Stimulated activated CD4-positive, alpha-beta T cell treated with anti-CD3 and anti-CD28 coated beads, Interleukin-12 subunit alpha, Interleukin-12 subunit beta, amount 100 ng/mL, for 24 hours (primary cell): ENCODE measurements at regions not wholly inside any gene's neighbourhood (a gene's known extent, or its start where the extent isn't known, plus 50 kb on each side); places are given as distances from the start of the nearest gene placed in this dataset.

Source experiments
- DNase-seq, 2 experiments: peaks; one replicate each; pipeline ENCODE4 v3.0.0-alpha.2; 2020; ENCODE audit warnings: low read depth in 2 of 2

GRCh38 chr1:53378061-53378460 lies 50.2 kb upstream of the LRP8 start:
- DNase-seq, result no peak

- DNase-seq, result no peak
These were observed 51.2 kb upstream of the LRP8 start for GRCh38 chr1:53378932-53379661.

- no peak for DNase-seq
These were observed 51.8 kb upstream of the LRP8 start for GRCh38 chr1:53379662-53380002.

DNA sequence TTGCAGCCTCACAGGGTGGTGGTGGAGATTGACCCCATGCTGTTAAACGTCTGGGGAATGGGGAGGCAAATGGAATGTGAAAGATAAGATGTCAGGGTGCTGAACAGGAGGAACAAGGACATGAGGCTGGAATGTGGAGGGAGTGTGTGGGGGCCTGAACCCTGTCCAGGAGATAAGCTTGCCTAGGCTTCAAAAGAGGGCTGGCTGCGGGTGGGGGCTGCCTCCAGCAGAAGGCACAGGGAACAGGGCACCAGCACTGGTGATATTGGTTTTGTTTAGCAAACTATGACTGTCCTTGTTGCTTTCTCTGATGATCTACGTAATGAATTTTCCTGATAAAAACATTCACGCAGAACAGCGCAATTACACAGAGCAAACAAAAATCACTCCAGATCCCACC lies 52.4 kb upstream of the LRP8 start:
- no peak for DNase-seq

DNA sequence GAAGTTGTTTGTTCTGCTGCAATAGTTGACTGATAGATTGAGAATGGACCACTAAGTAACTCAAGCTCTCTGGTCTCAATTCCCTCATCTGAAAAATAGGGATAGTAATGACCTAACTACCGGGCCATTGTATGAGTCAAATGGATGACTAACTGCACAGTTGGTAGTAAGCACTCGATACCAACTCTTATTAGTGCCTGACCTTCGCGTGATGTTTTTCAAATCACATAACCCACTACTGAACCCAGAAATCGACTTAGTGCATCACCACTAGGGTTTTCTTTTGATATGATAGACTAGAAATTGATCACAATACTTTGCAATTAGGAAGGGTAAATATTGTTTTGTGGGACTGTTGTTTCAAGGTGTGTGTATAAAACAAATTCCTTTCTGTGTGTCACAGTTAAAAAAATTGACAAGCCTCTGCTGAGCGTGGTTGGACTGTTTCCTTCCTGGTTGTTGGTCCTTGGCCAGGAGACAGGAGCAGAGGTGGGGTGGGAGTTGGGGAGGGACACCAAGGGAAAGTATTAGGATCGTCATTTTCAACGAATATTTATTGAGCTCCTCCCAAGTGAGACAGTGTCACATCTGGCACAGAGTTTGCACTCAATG lies 54.0 kb upstream of the LRP8 start:
- DNase-seq, result no peak

DNA sequence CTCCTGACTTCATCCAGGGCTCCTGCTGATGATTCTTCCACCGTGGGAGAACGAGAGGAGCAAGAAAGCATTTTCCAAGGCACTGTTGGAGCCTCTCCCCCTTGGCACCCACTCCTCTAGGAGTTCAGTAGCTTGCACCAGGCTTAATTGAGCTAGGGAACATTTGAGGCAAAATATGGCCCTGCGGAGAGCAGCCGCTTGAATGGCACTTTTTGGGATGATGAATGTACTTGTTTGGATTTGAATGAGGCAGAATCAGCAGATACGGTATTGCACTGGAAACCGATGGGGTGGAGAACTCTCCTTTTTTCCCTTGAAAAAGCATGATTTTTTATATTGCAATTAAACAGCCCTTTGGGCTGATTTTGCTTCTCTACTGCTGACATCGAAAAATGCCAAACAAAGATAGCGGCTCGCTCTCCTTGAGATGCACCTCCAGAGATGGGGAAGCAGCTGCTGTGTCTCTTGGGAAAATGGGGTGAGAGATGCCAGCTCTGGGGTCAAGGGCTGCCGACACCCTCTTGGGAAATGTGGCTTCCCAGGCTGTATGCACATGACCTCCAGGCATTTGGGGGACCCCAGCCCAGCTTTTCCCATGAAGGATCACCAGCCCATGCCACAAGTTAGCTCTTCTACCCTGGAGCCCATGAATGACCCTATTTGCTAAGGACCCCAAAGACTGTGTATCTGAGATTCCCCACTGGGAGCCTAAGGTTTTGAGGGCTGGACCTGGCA lies 55.4 kb upstream of the LRP8 start:
- no peak for DNase-seq

DNA sequence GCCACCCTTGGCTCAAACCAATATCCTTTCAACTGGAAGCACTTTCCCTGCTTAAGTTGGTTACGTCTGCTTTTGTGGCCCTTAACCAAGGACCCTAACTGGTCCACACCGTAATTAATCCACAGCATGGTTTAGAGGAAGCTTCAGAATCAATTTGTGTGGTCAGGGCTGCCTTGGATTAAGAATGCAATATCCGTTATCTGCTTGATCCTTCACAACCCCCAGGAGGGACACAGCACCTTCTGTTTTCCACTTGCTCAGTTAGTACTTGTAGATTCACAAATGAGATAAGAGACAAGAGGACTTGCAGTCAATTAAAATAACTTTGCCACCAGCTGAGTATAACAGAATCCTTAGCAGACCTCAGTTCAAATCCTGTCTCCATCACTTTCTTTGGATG lies 56.9 kb upstream of the LRP8 start:
- DNase-seq, result no peak

- no peak for DNase-seq
These were observed 57.7 kb upstream of the LRP8 start for GRCh38 chr1:53385276-53386225.

GRCh38 chr1:53388963-53389362 lies 61.1 kb upstream of the LRP8 start:
- DNase-seq, result no peak

GRCh38 chr1:53390261-53390660 lies 62.4 kb upstream of the LRP8 start:
- DNase-seq, result no peak

- DNase-seq, result no peak
These were observed 62.9 kb upstream of the LRP8 start for GRCh38 chr1:53390736-53391135.

- no peak for DNase-seq
These were observed 63.4 kb upstream of the LRP8 start for GRCh38 chr1:53391296-53391695.

DNA sequence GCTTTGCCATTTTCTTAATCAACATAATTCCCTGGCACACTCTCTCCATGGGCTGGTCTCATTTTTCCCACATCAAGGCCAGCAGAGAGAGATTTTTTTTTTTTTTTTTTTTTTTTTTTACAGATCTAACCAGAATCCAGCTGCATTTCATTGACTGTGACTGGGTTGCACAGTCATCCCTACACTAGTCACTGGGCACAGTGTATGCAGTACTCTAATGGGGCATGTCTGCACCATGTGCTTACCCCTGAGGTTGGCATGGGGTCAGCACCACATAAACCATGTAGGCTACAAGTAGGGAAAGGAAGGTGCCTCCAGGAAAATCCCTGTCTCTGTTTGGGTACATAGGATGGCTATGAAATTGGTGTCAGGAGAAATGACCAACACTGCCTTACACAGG lies 64.1 kb upstream of the LRP8 start:
- DNase-seq, result no peak

DNA sequence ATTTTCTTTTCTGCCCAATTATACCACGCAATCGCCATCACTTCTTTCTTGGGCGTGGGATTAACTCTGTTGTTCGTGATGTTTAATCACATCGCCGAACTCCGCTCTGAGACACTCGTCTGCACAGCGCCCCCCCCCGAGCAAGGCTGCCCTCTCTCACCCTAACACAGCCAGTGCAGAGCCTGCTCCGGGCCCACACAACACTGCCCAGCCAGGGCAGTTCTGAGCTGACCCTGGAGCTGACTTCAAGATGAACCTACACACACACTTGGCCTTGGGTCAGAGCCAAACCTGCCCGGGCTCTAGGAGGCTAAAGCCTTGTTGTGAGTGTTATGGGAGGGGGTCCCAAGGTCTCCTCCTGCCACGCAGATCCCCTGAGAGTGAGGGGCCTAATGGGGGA lies 64.6 kb upstream of the LRP8 start:
- DNase-seq, result no peak

DNA sequence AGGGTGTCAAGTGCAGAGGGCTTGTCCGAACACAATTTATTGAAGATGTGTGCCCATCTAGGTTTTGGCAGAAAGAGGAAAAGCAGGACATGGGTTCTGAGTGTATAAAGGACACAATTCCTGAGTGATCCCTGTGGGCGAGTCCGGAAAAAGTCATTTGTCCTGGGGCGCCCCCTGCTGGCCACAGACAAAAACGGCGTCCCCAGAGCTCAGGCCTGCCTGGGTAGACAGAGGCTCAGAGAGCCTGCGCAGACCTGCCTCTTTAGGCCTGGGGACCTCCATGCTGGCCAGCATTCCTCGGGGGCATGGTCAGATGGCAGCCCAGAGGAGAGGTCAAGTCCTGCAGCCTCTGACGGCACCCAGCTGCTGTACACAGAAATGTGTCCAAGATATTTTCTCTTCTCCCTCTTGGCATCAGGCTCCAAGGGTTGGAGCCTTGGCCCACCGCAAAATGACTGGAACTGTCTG lies 65.5 kb upstream of the LRP8 start:
- DNase-seq, result peak; percentile 46 to 71

DNA sequence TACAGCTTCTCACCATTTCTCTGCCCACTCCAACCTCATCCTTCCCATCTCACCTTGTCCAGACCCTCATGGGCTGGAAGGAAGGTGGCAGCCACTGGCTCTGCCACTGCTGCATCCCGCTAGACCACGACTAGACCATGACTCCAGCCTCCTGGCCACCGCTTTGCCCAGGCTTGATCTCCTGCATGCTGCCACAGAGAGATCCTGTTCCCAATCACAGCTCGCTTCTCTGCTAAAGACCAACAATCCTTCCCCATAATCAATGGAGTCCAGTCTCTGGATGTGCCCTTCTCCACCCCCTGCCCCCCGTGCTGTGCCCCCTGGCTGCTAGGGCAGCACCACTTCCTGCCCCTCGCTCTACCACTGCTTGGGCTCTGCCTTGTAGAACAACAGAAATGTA lies 64.9 kb upstream of the DMRTB1 start:
- DNase-seq, result no peak

DNA sequence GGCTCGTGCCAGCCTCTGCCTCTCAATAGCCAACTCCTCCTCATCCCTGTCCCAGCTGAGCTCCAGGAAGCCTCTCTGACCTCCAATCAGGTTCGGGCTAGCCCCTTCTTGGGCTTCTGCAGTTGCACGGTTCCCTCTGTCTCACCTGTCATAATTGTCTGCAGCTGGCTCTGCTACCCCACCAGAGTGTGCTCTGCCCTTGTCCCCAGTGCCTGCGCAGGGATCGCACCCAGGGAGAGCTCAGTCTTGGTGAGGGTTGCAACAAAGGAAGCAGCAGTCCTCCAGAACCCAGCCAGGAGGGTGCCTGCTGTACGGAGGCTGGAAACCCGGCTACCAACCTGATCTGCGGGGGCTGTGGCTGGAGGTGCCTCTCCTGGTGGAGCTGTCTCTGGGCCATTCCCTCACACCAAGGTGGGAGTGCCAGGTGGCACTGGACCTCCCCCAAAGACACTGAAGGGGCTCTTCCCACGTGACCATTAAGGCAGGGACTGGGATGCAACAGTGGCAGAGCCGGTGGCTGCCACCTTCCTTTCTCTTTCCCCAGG lies 63.5 kb upstream of the DMRTB1 start:
- no peak for DNase-seq

DNA sequence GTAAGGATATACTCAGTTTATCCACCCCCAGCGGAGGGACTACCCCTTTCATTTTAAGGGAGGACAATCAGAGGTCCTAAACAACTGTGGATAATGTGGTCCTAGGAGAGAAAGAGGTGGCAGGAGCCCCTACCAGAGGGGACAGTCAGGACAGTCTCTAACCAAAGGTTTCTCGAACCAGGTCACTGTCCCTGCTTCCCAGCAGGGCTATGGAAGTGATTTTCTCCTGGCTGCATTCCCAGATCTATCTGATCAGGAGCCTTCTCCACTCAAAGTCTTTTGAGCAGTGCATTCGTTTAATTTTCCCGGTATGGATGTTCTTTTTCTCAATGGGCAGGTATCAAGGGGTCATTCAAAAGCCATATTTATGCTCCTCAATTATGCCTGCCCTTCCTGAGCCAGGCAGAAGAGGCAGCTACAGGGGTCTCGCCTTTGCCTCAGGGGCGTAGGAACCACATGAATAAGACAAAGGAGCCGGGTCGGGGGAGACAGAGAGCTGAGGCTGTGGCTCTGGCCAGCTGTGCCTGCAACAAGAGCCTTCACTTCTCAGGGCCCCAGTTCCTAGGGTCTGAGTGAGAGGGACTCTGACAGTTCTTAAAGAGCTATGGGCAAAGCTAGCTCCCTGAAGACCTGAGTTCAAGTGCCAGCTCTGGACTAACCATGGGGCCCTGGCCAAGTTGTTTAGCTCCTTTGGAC lies 62.5 kb upstream of the DMRTB1 start:
- DNase-seq, result no peak

DNA sequence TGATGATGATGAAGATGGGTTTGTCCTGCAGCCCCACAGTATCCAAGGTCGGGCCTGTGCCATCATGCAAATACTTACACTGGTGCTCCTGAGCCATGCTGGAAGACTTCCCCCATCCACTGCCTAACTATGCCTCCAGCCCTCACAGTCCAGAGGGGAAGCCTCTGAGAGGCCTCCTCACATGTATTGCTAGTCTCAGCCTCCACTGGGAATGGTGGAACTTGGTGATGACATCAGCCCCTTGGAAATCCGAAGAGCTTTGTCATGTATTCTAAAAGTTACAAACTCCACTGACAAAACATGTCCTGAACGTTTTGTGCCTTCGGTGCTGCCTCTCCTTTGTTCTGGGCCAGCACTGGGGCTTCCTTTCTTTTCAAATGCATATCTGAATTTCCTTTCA lies 61.1 kb upstream of the DMRTB1 start:
- no peak for DNase-seq

DNA sequence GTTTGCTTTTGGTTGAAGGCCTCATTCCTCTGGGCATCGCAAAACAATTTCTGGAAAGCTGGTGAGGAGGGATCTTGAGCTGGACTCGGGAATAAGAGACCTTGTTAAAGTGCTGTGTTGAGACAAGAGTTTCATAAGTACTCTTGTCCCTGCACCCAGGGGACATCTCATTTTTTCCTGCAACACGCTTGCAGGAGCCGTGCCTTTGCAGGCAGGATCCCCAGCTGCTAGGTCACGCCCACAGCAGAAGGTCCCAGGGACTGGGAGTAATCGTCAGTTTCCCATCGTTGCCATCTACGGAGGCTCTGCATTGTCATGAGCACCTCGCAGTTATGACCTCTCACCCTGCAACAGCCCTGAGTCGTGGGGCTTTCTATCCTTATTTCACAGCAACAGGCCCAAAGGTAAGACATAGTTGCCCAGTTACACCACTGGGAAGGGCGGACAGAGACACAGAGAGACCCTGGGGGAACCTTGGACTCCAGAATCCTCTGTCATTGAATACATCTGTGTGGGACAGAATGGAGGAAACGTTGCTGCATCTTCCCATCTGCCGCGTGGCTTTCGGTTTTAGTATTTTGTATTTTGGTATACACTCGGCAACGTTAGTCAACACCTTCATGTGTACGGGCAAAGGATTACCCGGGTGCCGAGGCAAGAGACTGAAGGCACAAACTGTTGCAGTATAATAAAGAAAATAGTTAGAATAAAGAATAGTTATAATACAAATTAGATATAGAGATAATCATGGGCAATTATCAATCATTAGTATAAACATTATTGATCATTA lies 60.4 kb upstream of the DMRTB1 start:
- DNase-seq, result no peak
